ENCODE measurements at regions not wholly inside any gene's neighbourhood (a gene's known extent, or its start where the extent isn't known, plus 50 kb on each side); places are given as distances from the start of the nearest gene placed in this dataset.

- POLR2A ChIA-PET = interaction anchor here (0.6 kb wide), 1 partner anchor 51 kb away, joined by 3 read pairs; no protein-coding TSS in a partner anchor
- H3K4me3 ChIP-seq = no peak overlapping the region
- 87% methylated on average over 17 of the region's 22 CpGs for WGBS (ENCODE audit: missing lambda C conversion rate)
- DNase-seq (ENCODE audit: low read depth in 1 of 2, low spot score in 1 of 2) = no peak
- H3K9me3 ChIP-seq = no peaks in the 10 kb centered on the region
- peak overlapping the region in 1 of 2 experiments; percentile 40; a peak in 2 of 6 replicates for H3K27ac ChIP-seq
- CTCF ChIA-PET = interaction anchor here (0.9 to 1.0 kb wide), 2 partner anchors 12 to 51 kb away, joined by 4 read pairs; no protein-coding TSS in a partner anchor
- FAIRE-seq = no peak
- no peak for ATAC-seq
- TF ChIP-seq RFX5 (IDR thresholded peaks at IDR 0.05) = no peak
- no peak for TF ChIP-seq POLR2AphosphoS2 (conservative IDR thresholded peaks at IDR 0.05; ENCODE audit: low read length)
- no peak for TF ChIP-seq CEBPB (IDR thresholded peaks at IDR 0.05)
- TF ChIP-seq HOXB13 (CRISPR knock-in tag; IDR thresholded peaks at IDR 0.05; ENCODE audit: low read depth) = no peak
- TF ChIP-seq NPAS2 (CRISPR knock-in tag; IDR thresholded peaks at IDR 0.05; ENCODE audit: borderline replicate concordance) = no peak
- TF ChIP-seq ZFP36 (IDR thresholded peaks at IDR 0.05; ENCODE audit: borderline replicate concordance, partially characterized antibody) = no peak
- no peak for TF ChIP-seq HOXA7 (CRISPR knock-in tag; IDR thresholded peaks at IDR 0.05)
- TF ChIP-seq MAZ (IDR thresholded peaks at IDR 0.05; ENCODE audit: borderline replicate concordance, low read depth, low read length) = no peak
- no peak for TF ChIP-seq TP53 (CRISPR knock-in tag; IDR thresholded peaks at IDR 0.05)
- no peak for TF ChIP-seq FOSB (CRISPR knock-in tag; IDR thresholded peaks at IDR 0.05)
- TF ChIP-seq E2F6 (IDR thresholded peaks at IDR 0.05; ENCODE audit: borderline replicate concordance, low read depth) = no peak
- TF ChIP-seq MAFK (IDR thresholded peaks at IDR 0.05; ENCODE audit: partially characterized antibody) = no peak
- TF ChIP-seq EP300 (IDR thresholded peaks at IDR 0.05) = no peak
- no peak for TF ChIP-seq KDM1A (IDR thresholded peaks at IDR 0.05; ENCODE audit: low read depth)
- no peak for TF ChIP-seq ZNF302 (CRISPR knock-in tag; IDR thresholded peaks at IDR 0.05)
- no peak for TF ChIP-seq ATOH8 (CRISPR knock-in tag; IDR thresholded peaks at IDR 0.05; ENCODE audit: low read depth)
- TF ChIP-seq RNF2 (IDR thresholded peaks at IDR 0.05; ENCODE audit: borderline replicate concordance, low read depth) = no peak
- TF ChIP-seq RCOR1 (IDR thresholded peaks at IDR 0.05; ENCODE audit: low read depth, low read length) = no peak
- no peak for TF ChIP-seq ESRRA (IDR thresholded peaks at IDR 0.05; ENCODE audit: borderline replicate concordance, low read length)
- no peak for TF ChIP-seq CTCF (IDR thresholded peaks at IDR 0.05)
- H3K4me2 ChIP-seq = no peak overlapping the region
- peaks cover 24% of the 10 kb centered on the region for H3K4me1 ChIP-seq
Observed at GRCh38 chr15:31265871-31266711, 60.5 kb upstream of the KLF13 start.

- 81% methylated on average over 13 of the region's 13 CpGs for WGBS (ENCODE audit: missing lambda C conversion rate)
- Histone ChIP-seq H3K27ac (no peak overlapping the region), H3K9me3 (no peaks in the 10 kb centered on the region), H3K4me3 (no peak overlapping the region), H3K4me2 (no peak overlapping the region), H3K4me1 (peaks cover 24% of the 10 kb centered on the region)
- ATAC-seq (no peak), FAIRE-seq (no peak), DNase-seq (ENCODE audit: low read depth in 1 of 2, low spot score in 1 of 2) (no peak)
- POLR2A ChIA-PET = interaction anchor here (0.6 kb wide), 1 partner anchor 193 kb away, joined by 3 read pairs; no protein-coding TSS in a partner anchor
- CTCF ChIA-PET = interaction anchor here (0.9 kb wide), 1 partner anchor 51 kb away, joined by 4 read pairs; no protein-coding TSS in a partner anchor
- TF ChIP-seq NFE2L2 (conservative IDR thresholded peaks at IDR 0.05; ENCODE audit: low read length) (no peak), CBX2 (IDR thresholded peaks at IDR 0.05; ENCODE audit: borderline replicate concordance, low read depth) (no peak)
Observed at GRCh38 chr15:31266712-31267111, 59.9 kb upstream of the KLF13 start.

Data from A549 (cell line).